K562 (cell line): ENCODE measurements at regions not wholly inside any gene's neighbourhood (a gene's known extent, or its start where the extent isn't known, plus 50 kb on each side); places are given as distances from the start of the nearest gene placed in this dataset.

Source experiments
- CEBPZ ChIP-seq: fragments of 150-350 bp; IDR thresholded peaks from 2 replicates; pipeline ENCODE4 v1.6.1; 2014; ENCODE audit warnings: low read depth, mild to moderate bottlenecking, low read length, borderline replicate concordance
- E4F1 ChIP-seq: fragments of 250-450 bp; sonication (Bioruptor Pico); IDR thresholded peaks from 2 replicates; pipeline ENCODE4 v1.5.0; 2021; ENCODE audit warnings: mild to moderate bottlenecking, borderline replicate concordance
- ETV6 ChIP-seq, 3 experiments: fragments of 150-350 bp in 1 of 3; sonication (generic) in 1 of 3; formaldehyde crosslinking in 1 of 3; IDR thresholded peaks; 2 replicates each; pipeline versions ENCODE4 v1.6.1 to v1.8.0; 2014 to 2022; ENCODE audit warnings: borderline replicate concordance in 2 of 3, low read depth in 2 of 3, antibody characterized with exemption in 1 of 3, low read length in 1 of 3, mild to moderate bottlenecking in 1 of 3, missing genetic modification reagents in 1 of 3
- L3MBTL2 ChIP-seq: fragments of 450-650 bp; IDR thresholded peaks from 2 replicates; pipeline ENCODE4 v1.6.1; 2016; ENCODE audit warnings: mild to moderate bottlenecking, moderate library complexity
- SRSF7 ChIP-seq: fragments of 200-400 bp; formaldehyde crosslinking; optimal IDR thresholded peaks from 2 replicates; pipeline ENCODE3; 2017; ENCODE audit warnings: mild to moderate bottlenecking, low read depth, low read length

- TF ChIP-seq ETV6 (IDR thresholded peaks at IDR 0.05; ENCODE audit: borderline replicate concordance in 1 of 2, low read depth in 2 of 2, low read length in 1 of 2) (no peak), ETV6 (CRISPR knock-in tag; IDR thresholded peaks at IDR 0.05; ENCODE audit: borderline replicate concordance) (no peak), E4F1 (no peak), CEBPZ (no peak), SRSF7 (no peak), L3MBTL2 (no peak)
- TF ChIP-seq, all 486 proteins: peak for 0
Observed at GRCh38 chr10:101295261-101295660, 58.7 kb upstream of the BTRC start (continued).
